ENCODE measurements at regions not wholly inside any gene's neighbourhood (a gene's known extent, or its start where the extent isn't known, plus 50 kb on each side); places are given as distances from the start of the nearest gene placed in this dataset.

GRCh38 chrY:12423416-12424252 is 277.4 kb upstream of the USP9Y start:
- TF ChIP-seq, protein P1, sequence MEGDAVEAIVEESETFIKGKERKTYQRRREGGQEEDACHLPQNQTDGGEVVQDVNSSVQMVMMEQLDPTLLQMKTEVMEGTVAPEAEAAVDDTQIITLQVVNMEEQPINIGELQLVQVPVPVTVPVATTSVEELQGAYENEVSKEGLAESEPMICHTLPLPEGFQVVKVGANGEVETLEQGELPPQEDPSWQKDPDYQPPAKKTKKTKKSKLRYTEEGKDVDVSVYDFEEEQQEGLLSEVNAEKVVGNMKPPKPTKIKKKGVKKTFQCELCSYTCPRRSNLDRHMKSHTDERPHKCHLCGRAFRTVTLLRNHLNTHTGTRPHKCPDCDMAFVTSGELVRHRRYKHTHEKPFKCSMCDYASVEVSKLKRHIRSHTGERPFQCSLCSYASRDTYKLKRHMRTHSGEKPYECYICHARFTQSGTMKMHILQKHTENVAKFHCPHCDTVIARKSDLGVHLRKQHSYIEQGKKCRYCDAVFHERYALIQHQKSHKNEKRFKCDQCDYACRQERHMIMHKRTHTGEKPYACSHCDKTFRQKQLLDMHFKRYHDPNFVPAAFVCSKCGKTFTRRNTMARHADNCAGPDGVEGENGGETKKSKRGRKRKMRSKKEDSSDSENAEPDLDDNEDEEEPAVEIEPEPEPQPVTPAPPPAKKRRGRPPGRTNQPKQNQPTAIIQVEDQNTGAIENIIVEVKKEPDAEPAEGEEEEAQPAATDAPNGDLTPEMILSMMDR (IDR thresholded peaks at IDR 0.05) = no peak
- no peak for TF ChIP-seq POLR2A (IDR thresholded peaks at IDR 0.05)
